Endothelial cell of umbilical vein (primary cell): ENCODE measurements at regions not wholly inside any gene's neighbourhood (a gene's known extent, or its start where the extent isn't known, plus 50 kb on each side); places are given as distances from the start of the nearest gene placed in this dataset.
"Not testable (repeated sequence)": the region's sequence is repeated elsewhere in the genome, so short reads cannot be mapped to it uniquely, and the experiment has no call there.

ENCODE experiments used
- BruUV-seq: library from RNA; stranded (reverse); fragments of 400-500 nt; replicated peaks from 2 replicates; lab custom pipeline; 2021; lab: Mats Ljungman, UMichigan
- CTCF ChIA-PET: fragments of 300-600, 350-600 bp; sonication (Branson Sonifier 250); formaldehyde crosslinking; loops from one replicate; lab custom pipeline; 2021; ENCODE audit warnings: antibody characterized with exemption, inconsistent platforms; lab: Charles Lee
- POLR2A ChIA-PET: fragments of 300-600, 350-600 bp; sonication (Branson Sonifier 250); formaldehyde crosslinking; loops from one replicate; lab custom pipeline; 2021; ENCODE audit warnings: antibody characterized with exemption, inconsistent platforms; lab: Charles Lee
- DNase-seq: peaks from one replicate; pipeline ENCODE4 v3.0.0-alpha.2; 2011; ENCODE audit warnings: low read depth, low spot score
- FAIRE-seq: peaks from 2 replicates; lab custom pipeline; 2011; peaks lifted over from hg19 to GRCh38; lab: Jason Lieb, UNC
- H2AFZ ChIP-seq: 2 replicates; pipeline ENCODE4 v1.6.0; 2012; ENCODE audit warnings: low read depth, low read length, control low read depth, inconsistent platforms
- H3K27ac ChIP-seq: 2 replicates; pipeline ENCODE4 v1.5.1; 2011; ENCODE audit warnings: low read depth, mild to moderate bottlenecking, control low read depth, low read length, moderate library complexity; ENCODE audit not compliant: insufficient read depth
- H3K27me3 ChIP-seq, 2 experiments: 2 replicates each; pipeline versions ENCODE4 v1.6.0 to v1.6.1; 2011; ENCODE audit warnings: low read length in 2 of 2, mixed read lengths in 1 of 2; ENCODE audit not compliant: control insufficient read depth in 2 of 2, insufficient read depth in 2 of 2
- H3K36me3 ChIP-seq, 2 experiments: 2 replicates in 1 of 2; 3 replicates in 1 of 2; pipeline ENCODE4 v1.5.1; 2011; ENCODE audit warnings: low read length in 2 of 2, mild to moderate bottlenecking in 1 of 2, moderate library complexity in 1 of 2; ENCODE audit not compliant: control insufficient read depth in 2 of 2, insufficient read depth in 2 of 2; ENCODE audit errors: extremely low read depth in 1 of 2
- H3K4me1 ChIP-seq: 3 replicates; pipeline ENCODE4 v1.5.1; 2011; ENCODE audit warnings: mild to moderate bottlenecking, low read length; ENCODE audit not compliant: control insufficient read depth, insufficient read depth; ENCODE audit errors: extremely low read depth
- H3K4me2 ChIP-seq: 2 replicates; pipeline ENCODE4 v1.6.1; 2011; ENCODE audit warnings: low read length, control low read depth, mixed read lengths; ENCODE audit not compliant: insufficient read depth
- H3K4me3 ChIP-seq, 3 experiments: fragments of 200-600 bp in 1 of 3; sonication (generic), shearing (Covaris generic) in 1 of 3; replicated peaks in 1 of 3; 2 replicates each; pipeline ENCODE4 v1.5.1; 2011 to 2016; ENCODE audit warnings: control low read depth in 3 of 3, low read length in 3 of 3, mild to moderate bottlenecking in 2 of 3, inconsistent platforms in 1 of 3, low read depth in 1 of 3, moderate library complexity in 1 of 3; ENCODE audit not compliant: insufficient read depth in 1 of 3
- H3K79me2 ChIP-seq: 2 replicates; pipeline ENCODE4 v1.6.0; 2012; ENCODE audit warnings: low read length, inconsistent platforms; ENCODE audit not compliant: control insufficient read depth, insufficient read depth
- H3K9ac ChIP-seq: replicated peaks from 2 replicates; pipeline ENCODE3; 2011; ENCODE audit warnings: low read length, control low read depth; ENCODE audit not compliant: insufficient read depth; ENCODE audit errors: extremely low read depth
- H3K9me1 ChIP-seq: replicated peaks from 3 replicates; pipeline ENCODE4 v1.6.0; 2011; ENCODE audit warnings: mild to moderate bottlenecking, low read length; ENCODE audit not compliant: control insufficient read depth, insufficient read depth; ENCODE audit errors: extremely low read depth
- H3K9me3 ChIP-seq: replicated peaks from 2 replicates; pipeline ENCODE4 v1.5.1; 2012; ENCODE audit warnings: low read length, inconsistent platforms; ENCODE audit not compliant: control insufficient read depth, insufficient read depth
- H4K20me1 ChIP-seq: replicated peaks from 2 replicates; pipeline ENCODE3; 2011; ENCODE audit warnings: mild to moderate bottlenecking, low read length; ENCODE audit not compliant: control insufficient read depth, insufficient read depth; ENCODE audit errors: extremely low read depth
- EZH2 ChIP-seq: IDR thresholded peaks from 2 replicates; pipeline ENCODE4 v1.6.1; 2012; ENCODE audit warnings: borderline replicate concordance, low read depth, mild to moderate bottlenecking, moderate library complexity, low read length, inconsistent platforms; ENCODE audit not compliant: severe bottlenecking
- FOS ChIP-seq: IDR thresholded peaks from 2 replicates; pipeline ENCODE4 v1.6.1; 2011; ENCODE audit warnings: mild to moderate bottlenecking, low read length, moderate library complexity, borderline replicate concordance; ENCODE audit not compliant: insufficient read depth
- GATA2 ChIP-seq: IDR thresholded peaks from 2 replicates; pipeline ENCODE4 v1.7.0; 2011; ENCODE audit warnings: low read depth, mild to moderate bottlenecking, moderate library complexity, mixed read lengths, low read length; ENCODE audit not compliant: insufficient read length, insufficient read depth
- JUN ChIP-seq: IDR thresholded peaks from 2 replicates; pipeline ENCODE4 v1.6.1; 2011; ENCODE audit warnings: borderline replicate concordance, low read depth; ENCODE audit not compliant: insufficient read length, insufficient read depth
- MYC ChIP-seq: IDR thresholded peaks from one replicate; pipeline ENCODE4 v1.6.1; 2011; ENCODE audit warnings: mild to moderate bottlenecking, low read depth, low read length
- POLR2A ChIP-seq: IDR thresholded peaks from 2 replicates; pipeline ENCODE4 v1.6.1; 2012; ENCODE audit warnings: low read depth, mild to moderate bottlenecking, control low read depth, low read length
- POLR2AphosphoS5 ChIP-seq: IDR thresholded peaks from 2 replicates; pipeline ENCODE4 v1.6.1; 2012; ENCODE audit warnings: low read depth, mild to moderate bottlenecking, control low read depth, low read length, moderate library complexity; ENCODE audit not compliant: insufficient read depth
- dilution Hi-C: fragments of 300-500 bp; cut with MboI; formaldehyde crosslinking; loops from one replicate; pipeline ENCODE4 v1.15.0; 2019; ENCODE audit warnings: low sequenced_read_pairs; ENCODE audit not compliant: extremely low pct_ligation_motif_present
- intact Hi-C: fragments of 100-400 bp; cut with micrococcal nuclease; formaldehyde crosslinking; loops from one replicate; pipeline ENCODE4 v1.10.0; 2022
- TF ChIP-seq, protein P1 (sequence below): IDR thresholded peaks from 2 replicates; pipeline ENCODE4 v1.6.1; 2011; ENCODE audit not compliant: insufficient read depth, insufficient read length
- TF ChIP-seq, protein P2 (sequence below), 2 donors: IDR thresholded peaks; 1 replicate in 1 of 2; 2 replicates in 1 of 2; pipeline ENCODE4 v1.5.1; 2011; ENCODE audit warnings: low read length in 2 of 2, mild to moderate bottlenecking in 2 of 2, moderate library complexity in 2 of 2, control low read depth in 1 of 2, inconsistent platforms in 1 of 2, low read depth in 1 of 2; ENCODE audit not compliant: insufficient read depth in 1 of 2; ENCODE audit errors: extremely low read depth in 1 of 2

GRCh38 chr4:82240410-82240809, 133.4 kb downstream of the HNRNPD start:
- H3K4me1 ChIP-seq: no peaks in the 10 kb centered on the region
- no peaks in the 10 kb centered on the region for H4K20me1 ChIP-seq
- no peaks in the 10 kb centered on the region for H3K9me1 ChIP-seq
- no peak overlapping the region for H3K4me2 ChIP-seq
- no peak overlapping the region for H2AFZ ChIP-seq
- H3K9me3 ChIP-seq: no peaks in the 10 kb centered on the region
- no peaks in the 10 kb centered on the region for H3K36me3 ChIP-seq
- TF ChIP-seq POLR2AphosphoS5 (no peak), JUN (no peak), GATA2 (no peak), POLR2A (no peak), FOS (no peak), EZH2 (no peak), MYC (no peak)
- TF ChIP-seq, protein P1, sequence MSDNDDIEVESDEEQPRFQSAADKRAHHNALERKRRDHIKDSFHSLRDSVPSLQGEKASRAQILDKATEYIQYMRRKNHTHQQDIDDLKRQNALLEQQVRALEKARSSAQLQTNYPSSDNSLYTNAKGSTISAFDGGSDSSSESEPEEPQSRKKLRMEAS: no peak
- TF ChIP-seq, protein P2, sequence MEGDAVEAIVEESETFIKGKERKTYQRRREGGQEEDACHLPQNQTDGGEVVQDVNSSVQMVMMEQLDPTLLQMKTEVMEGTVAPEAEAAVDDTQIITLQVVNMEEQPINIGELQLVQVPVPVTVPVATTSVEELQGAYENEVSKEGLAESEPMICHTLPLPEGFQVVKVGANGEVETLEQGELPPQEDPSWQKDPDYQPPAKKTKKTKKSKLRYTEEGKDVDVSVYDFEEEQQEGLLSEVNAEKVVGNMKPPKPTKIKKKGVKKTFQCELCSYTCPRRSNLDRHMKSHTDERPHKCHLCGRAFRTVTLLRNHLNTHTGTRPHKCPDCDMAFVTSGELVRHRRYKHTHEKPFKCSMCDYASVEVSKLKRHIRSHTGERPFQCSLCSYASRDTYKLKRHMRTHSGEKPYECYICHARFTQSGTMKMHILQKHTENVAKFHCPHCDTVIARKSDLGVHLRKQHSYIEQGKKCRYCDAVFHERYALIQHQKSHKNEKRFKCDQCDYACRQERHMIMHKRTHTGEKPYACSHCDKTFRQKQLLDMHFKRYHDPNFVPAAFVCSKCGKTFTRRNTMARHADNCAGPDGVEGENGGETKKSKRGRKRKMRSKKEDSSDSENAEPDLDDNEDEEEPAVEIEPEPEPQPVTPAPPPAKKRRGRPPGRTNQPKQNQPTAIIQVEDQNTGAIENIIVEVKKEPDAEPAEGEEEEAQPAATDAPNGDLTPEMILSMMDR (IDR thresholded peaks at IDR 0.05; ENCODE audit: extremely low read depth in 1 of 2, insufficient read depth in 1 of 2, low read depth in 1 of 2, low read length in 2 of 2): no peak
- FAIRE-seq: no peak
- no peak overlapping the region for H3K27ac ChIP-seq
- no peaks in the 10 kb centered on the region for H3K27me3 ChIP-seq
- dilution Hi-C loops (no loop called here), intact Hi-C loops (no loop called here)
- no peak overlapping the region for H3K4me3 ChIP-seq
- no peak for DNase-seq
- no peak overlapping the region for H3K9ac ChIP-seq
- no peaks in the 10 kb centered on the region for H3K79me2 ChIP-seq
- no TSS peak for BruUV-seq
- ChIA-PET CTCF (no interaction called here), POLR2A (no interaction called here)

DNA sequence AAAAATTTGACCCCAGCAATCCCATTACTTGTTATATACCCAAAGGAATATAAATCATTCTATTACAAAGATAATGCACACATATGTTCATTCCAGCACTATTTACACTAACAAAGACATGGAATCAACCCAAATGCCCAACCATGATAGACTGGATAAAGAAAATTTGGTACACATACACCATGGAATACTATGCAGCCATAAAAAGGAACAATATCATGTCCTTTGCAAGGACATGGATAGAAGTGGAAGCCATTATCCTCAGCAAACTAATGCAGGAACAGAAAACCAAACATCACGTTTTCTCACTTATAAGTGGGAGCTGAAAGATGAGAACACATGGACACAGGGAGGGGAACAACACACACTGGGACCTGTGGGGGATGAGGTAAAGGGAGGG, 136.6 kb downstream of the HNRNPD start:
- DNase-seq, dilution Hi-C loops, H3K4me2 ChIP-seq, H3K27me3 ChIP-seq, H3K79me2 ChIP-seq, BruUV-seq, H3K9me3 ChIP-seq, H3K36me3 ChIP-seq, H3K27ac ChIP-seq, POLR2A ChIA-PET, H3K4me1 ChIP-seq, CTCF ChIA-PET, H3K9me1 ChIP-seq, intact Hi-C loops, H3K4me3 ChIP-seq, FAIRE-seq, H2AFZ ChIP-seq, H4K20me1 ChIP-seq, H3K9ac ChIP-seq: not testable (repeated sequence)
